Lung (tissue), 11 donors: ENCODE measurements at regions not wholly inside any gene's neighbourhood (a gene's known extent, or its start where the extent isn't known, plus 50 kb on each side); places are given as distances from the start of the nearest gene placed in this dataset.

Experiments used
- ATAC-seq: fragments of 200-7000 bp; cut with Tn5 transposase; one replicate; pipeline ENCODE4 v1.9.1; 2020; ENCODE audit warnings: moderate number of reproducible peaks; ENCODE audit not compliant: insufficient read depth, low FRiP score
- DNase-seq, 3 donors: peaks; one replicate each; pipeline ENCODE4 v3.0.0-alpha.2; 2013 to 2017
- H3K27ac ChIP-seq, 2 donors: one replicate each; pipeline ENCODE4 v1.5.1; 2013; ENCODE audit warnings: mild to moderate bottlenecking in 2 of 2, moderate library complexity in 2 of 2, control low read depth in 1 of 2, inconsistent platforms in 1 of 2, low read depth in 1 of 2, low read length in 1 of 2
- H3K27me3 ChIP-seq, 3 donors: one replicate each; pipeline ENCODE4 v1.5.1; 2013; ENCODE audit warnings: low read length in 2 of 3; ENCODE audit not compliant: control insufficient read depth in 3 of 3, insufficient read depth in 3 of 3
- H3K36me3 ChIP-seq, 4 donors: one replicate each; pipeline ENCODE4 v1.5.1; 2013; ENCODE audit warnings: low read length in 4 of 4, mild to moderate bottlenecking in 1 of 4, moderate library complexity in 1 of 4; ENCODE audit not compliant: control insufficient read depth in 4 of 4, insufficient read depth in 4 of 4
- H3K4me1 ChIP-seq, 5 donors: one replicate each; pipeline ENCODE4 v1.5.1; 2013; ENCODE audit warnings: low read length in 5 of 5, mild to moderate bottlenecking in 2 of 5, moderate library complexity in 1 of 5; ENCODE audit not compliant: control insufficient read depth in 5 of 5, insufficient read depth in 5 of 5
- H3K4me3 ChIP-seq: one replicate; pipeline ENCODE4 v1.5.1; 2013; ENCODE audit warnings: mild to moderate bottlenecking, control low read depth, moderate library complexity
- H3K9ac ChIP-seq, 2 donors: one replicate each; pipeline ENCODE4 v1.5.1; 2013; ENCODE audit warnings: low read length in 2 of 2, control low read depth in 1 of 2; ENCODE audit not compliant: insufficient read depth in 1 of 2
- H3K9me3 ChIP-seq, 4 donors: one replicate each; pipeline ENCODE4 v1.5.1; 2013; ENCODE audit warnings: low read length in 3 of 4, mild to moderate bottlenecking in 1 of 4, moderate library complexity in 1 of 4; ENCODE audit not compliant: control insufficient read depth in 4 of 4, insufficient read depth in 3 of 4
- CTCF ChIP-seq: IDR thresholded peaks from 2 replicates; pipeline ENCODE4 v1.5.1; 2012; ENCODE audit warnings: mild to moderate bottlenecking; ENCODE audit errors: control extremely low read depth, extremely low read depth
- WGBS, 2 donors: extraction: QIAGEN DNeasy Blood & Tissue Kit; methylation state at CpG; one replicate each; pipeline ENCODE4 v1.1.7; 2013; 5-methylcytosine and 5-hydroxymethylcytosine counted together
- donor health status: control.
- donor health status: control.
- donor health status: Bipolar disorder and iron deficiency.
- donor health status: healthy.
- donor health status: DM: yes; HTN: yes; CAD: no.

GRCh38 chr10:70993051-70993450, 104.7 kb upstream of the PCBD1 start:
- no peak for TF ChIP-seq CTCF
- no peak overlapping the region for H3K4me3 ChIP-seq
- no peaks in the 10 kb centered on the region for H3K4me1 ChIP-seq
- ATAC-seq: no peak
- no peaks in the 10 kb centered on the region for H3K36me3 ChIP-seq
- H3K9me3 ChIP-seq: no peaks in the 10 kb centered on the region
- H3K27ac ChIP-seq: no peak overlapping the region
- no peaks in the 10 kb centered on the region for H3K27me3 ChIP-seq
- 87 to 93% methylated on average over 4 of the region's 4 CpGs for WGBS, 2 donors
- DNase-seq: no peak
- H3K9ac ChIP-seq: no peak overlapping the region

- H3K9ac ChIP-seq: no peak overlapping the region
- no peaks in the 10 kb centered on the region for H3K36me3 ChIP-seq
Observed at GRCh38 chr10:70996549-70996948, 108.2 kb upstream of the PCBD1 start.

GRCh38 chr10:70997236-70997635, 108.9 kb upstream of the PCBD1 start:
- no peak for DNase-seq

More at GRCh38 chr10:70996549-70996948, 108.2 kb upstream of the PCBD1 start:
- ATAC-seq (no peak), DNase-seq (no peak)
- peaks cover 0 to 2% (median 0%) of the 10 kb centered on the region in 4 donors for H3K9me3 ChIP-seq
- TF ChIP-seq CTCF: no peak
- no peaks in the 10 kb centered on the region for H3K27me3 ChIP-seq
- no peaks in the 10 kb centered on the region for H3K4me1 ChIP-seq
- no peak overlapping the region for H3K27ac ChIP-seq
- no peak overlapping the region for H3K4me3 ChIP-seq

More at GRCh38 chr10:70997236-70997635, 108.9 kb upstream of the PCBD1 start:
- Histone ChIP-seq H3K27ac (no peak overlapping the region), H3K27me3 (no peaks in the 10 kb centered on the region), H3K9me3 (peaks cover 0 to 2% (median 0%) of the 10 kb centered on the region in 4 donors), H3K4me3 (no peak overlapping the region), H3K4me1 (no peaks in the 10 kb centered on the region), H3K9ac (no peak overlapping the region), H3K36me3 (no peaks in the 10 kb centered on the region)
- 63 to 91% methylated on average over 3 of the region's 3 CpGs for WGBS, 2 donors
- TF ChIP-seq CTCF: no peak
- no peak for ATAC-seq
